HG03097 (cell line): ENCODE measurements at regions not wholly inside any gene's neighbourhood (a gene's known extent, or its start where the extent isn't known, plus 50 kb on each side); places are given as distances from the start of the nearest gene placed in this dataset.

Source experiments
- ATAC-seq: cut with Tn5 transposase; IDR thresholded peaks from one replicate; pipeline ENCODE4 v1.9.1; 2021; ENCODE audit not compliant: unreplicated experiment, low FRiP score

- ATAC-seq = no peak
Observed at GRCh38 chr12:77504466-77504865, 326.2 kb upstream of the NAV3 start.

- no peak for ATAC-seq
Observed at GRCh38 chr12:77500089-77500488, 330.6 kb upstream of the NAV3 start.

- ATAC-seq = no peak
Observed at GRCh38 chr12:77497647-77498046, 333.0 kb upstream of the NAV3 start.

GRCh38 chr12:77496714-77497113 is 334.0 kb upstream of the NAV3 start:
- no peak for ATAC-seq

GRCh38 chr12:77494296-77494695 is 336.4 kb upstream of the NAV3 start:
- no peak for ATAC-seq

- no peak for ATAC-seq
Observed at GRCh38 chr12:77493302-77494168, 337.2 kb upstream of the NAV3 start.

GRCh38 chr12:77492536-77492935 is 338.2 kb upstream of the NAV3 start:
- ATAC-seq = no peak

GRCh38 chr12:77489331-77489970 is 341.2 kb upstream of the NAV3 start:
- ATAC-seq = no peak

GRCh38 chr12:77488041-77488620 is 342.6 kb upstream of the NAV3 start:
- ATAC-seq = no peak

- ATAC-seq = no peak
Observed at GRCh38 chr12:77486872-77487271, 343.8 kb upstream of the NAV3 start.

GRCh38 chr12:77485961-77486854 is 344.5 kb upstream of the NAV3 start:
- ATAC-seq = no peak

- ATAC-seq = no peak
Observed at GRCh38 chr12:77481687-77482086, 349.0 kb upstream of the NAV3 start.

GRCh38 chr12:77477907-77478533 is 352.7 kb upstream of the NAV3 start:
- ATAC-seq = no peak

- no peak for ATAC-seq
Observed at GRCh38 chr12:77471801-77472200, 358.9 kb upstream of the NAV3 start.

- no peak for ATAC-seq
Observed at GRCh38 chr12:77469578-77470333, 360.9 kb upstream of the NAV3 start.

GRCh38 chr12:77442633-77443032 is 377.3 kb upstream of the E2F7 start:
- ATAC-seq = no peak

- ATAC-seq = no peak
Observed at GRCh38 chr12:77439749-77440148, 374.4 kb upstream of the E2F7 start.

- ATAC-seq = no peak
Observed at GRCh38 chr12:77438644-77439043, 373.3 kb upstream of the E2F7 start.

- ATAC-seq = no peak
Observed at GRCh38 chr12:77437206-77437605, 371.8 kb upstream of the E2F7 start.
